Panc1 (cell line): ENCODE measurements at regions not wholly inside any gene's neighbourhood (a gene's known extent, or its start where the extent isn't known, plus 50 kb on each side); places are given as distances from the start of the nearest gene placed in this dataset.

ENCODE experiments used
- ATAC-seq: fragments of 200-7000 bp; cut with Tn5 transposase; 2 replicates; pipeline ENCODE4 v1.9.1; 2020; ENCODE audit warnings: mild to moderate bottlenecking, moderate library complexity
- BruUV-seq: library from RNA; stranded (reverse); fragments of 400-500 nt; replicated peaks from 2 replicates; lab custom pipeline; 2021; lab: Mats Ljungman, UMichigan
- CTCF ChIA-PET: fragments of 300-600 bp; sonication (Branson Sonifier 250); formaldehyde crosslinking; loops from one replicate; lab custom pipeline; 2022; ENCODE audit warnings: antibody characterized with exemption; lab: Charles Lee
- POLR2A ChIA-PET: fragments of 300-600 bp; sonication (Branson Sonifier 250); formaldehyde crosslinking; loops from one replicate; lab custom pipeline; 2022; ENCODE audit warnings: antibody characterized with exemption; lab: Charles Lee
- DNase-seq: peaks from one replicate; pipeline ENCODE4 v3.0.0-alpha.2; 2010; ENCODE audit warnings: low read depth, low spot score
- H3K27ac ChIP-seq: 2 replicates; pipeline ENCODE4 v1.5.1; 2011; ENCODE audit warnings: mild to moderate bottlenecking, low read length, inconsistent platforms
- H3K27me3 ChIP-seq: fragments of 200-500 bp; sonication (Bioruptor generic); 2 replicates; pipeline ENCODE4 v1.6.0; 2014; ENCODE audit warnings: low read length, inconsistent platforms; ENCODE audit not compliant: control insufficient read depth, insufficient read depth
- H3K36me3 ChIP-seq: fragments of 200-500 bp; sonication (Bioruptor generic); 2 replicates; pipeline ENCODE4 v1.5.1; 2014; ENCODE audit warnings: inconsistent platforms, mild to moderate bottlenecking, low read length, moderate library complexity; ENCODE audit not compliant: control insufficient read depth, insufficient read depth
- H3K4me1 ChIP-seq: 2 replicates; pipeline ENCODE4 v1.5.1; 2011; ENCODE audit warnings: inconsistent platforms, mild to moderate bottlenecking, low read length, moderate library complexity; ENCODE audit not compliant: control insufficient read depth, insufficient read depth
- H3K4me3 ChIP-seq, 2 experiments: 2 replicates each; pipeline ENCODE4 v1.5.1; 2011 to 2012; ENCODE audit warnings: low read depth in 2 of 2, low read length in 2 of 2, mild to moderate bottlenecking in 2 of 2, inconsistent platforms in 1 of 2, moderate library complexity in 1 of 2
- H3K9me3 ChIP-seq: fragments of 200-500 bp; sonication (Bioruptor generic); 2 replicates; pipeline ENCODE4 v1.5.1; 2014; ENCODE audit warnings: low read depth, mild to moderate bottlenecking, inconsistent platforms, low read length, moderate library complexity; ENCODE audit not compliant: control insufficient read depth, insufficient read depth
- POLR2AphosphoS5 ChIP-seq: IDR thresholded peaks from 2 replicates; pipeline ENCODE4 v1.6.1; 2012; ENCODE audit warnings: mild to moderate bottlenecking, low read depth, low read length, moderate library complexity
- SIN3A ChIP-seq: IDR thresholded peaks from 2 replicates; pipeline ENCODE4 v1.6.1; 2012; ENCODE audit warnings: low read depth, mild to moderate bottlenecking, low read length, moderate library complexity, borderline replicate concordance; ENCODE audit not compliant: insufficient read depth
- TCF7L2 ChIP-seq: IDR thresholded peaks from 2 replicates; pipeline ENCODE4 v1.6.1; 2011; ENCODE audit warnings: mild to moderate bottlenecking, low read depth, low read length, inconsistent platforms
- in situ Hi-C: cut with HindIII; loops from 2 replicates; pipeline ENCODE4 v1.10.0; 2016; ENCODE audit warnings: low sequenced_read_pairs, low pct_unique_long_range_greater_than_20kb
- intact Hi-C: fragments of 100-400 bp; cut with micrococcal nuclease; formaldehyde crosslinking; loops from one replicate; pipeline ENCODE4 v1.10.0; 2022; ENCODE audit not compliant: unreplicated experiment
- TF ChIP-seq, protein P1 (sequence below), 2 experiments: IDR thresholded peaks; 2 replicates each; pipeline ENCODE4 v1.6.1; 2011 to 2012; ENCODE audit warnings: low read depth in 2 of 2, control low read depth in 1 of 2, low read length in 1 of 2, mild to moderate bottlenecking in 1 of 2, moderate library complexity in 1 of 2; ENCODE audit not compliant: insufficient read depth in 1 of 2
- TF ChIP-seq, protein P2 (sequence below): fragments of 450-650 bp; IDR thresholded peaks from 2 replicates; pipeline ENCODE4 v1.5.1; 2017; ENCODE audit warnings: mild to moderate bottlenecking

DNA sequence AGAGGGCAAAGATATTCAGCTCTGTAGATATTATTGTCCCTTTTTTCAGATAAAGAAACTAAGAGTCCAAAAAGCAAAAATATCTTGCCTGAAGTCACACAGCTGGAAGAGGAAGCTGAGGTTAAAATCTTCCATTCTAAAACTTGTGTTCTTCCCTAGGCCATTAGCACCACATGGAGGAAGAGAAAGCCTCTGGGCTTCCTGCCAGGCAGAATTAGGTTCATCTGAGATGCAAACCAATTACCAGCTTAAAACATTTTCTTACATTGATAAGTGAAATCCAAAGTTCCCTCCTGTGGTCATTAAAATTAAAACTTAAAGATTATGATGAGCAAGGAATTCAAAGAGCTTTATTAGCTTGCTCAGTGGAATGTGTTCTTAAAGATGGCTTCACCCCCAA is 235.3 kb upstream of the SETMAR start:
- no peaks in the 10 kb centered on the region for H3K4me1 ChIP-seq
- in situ Hi-C loops (no loop called here), intact Hi-C loops (no loop called here)
- H3K36me3 ChIP-seq = no peaks in the 10 kb centered on the region
- TF ChIP-seq TCF7L2 = no peak
- no peak for TF ChIP-seq SIN3A
- TF ChIP-seq, protein P1, sequence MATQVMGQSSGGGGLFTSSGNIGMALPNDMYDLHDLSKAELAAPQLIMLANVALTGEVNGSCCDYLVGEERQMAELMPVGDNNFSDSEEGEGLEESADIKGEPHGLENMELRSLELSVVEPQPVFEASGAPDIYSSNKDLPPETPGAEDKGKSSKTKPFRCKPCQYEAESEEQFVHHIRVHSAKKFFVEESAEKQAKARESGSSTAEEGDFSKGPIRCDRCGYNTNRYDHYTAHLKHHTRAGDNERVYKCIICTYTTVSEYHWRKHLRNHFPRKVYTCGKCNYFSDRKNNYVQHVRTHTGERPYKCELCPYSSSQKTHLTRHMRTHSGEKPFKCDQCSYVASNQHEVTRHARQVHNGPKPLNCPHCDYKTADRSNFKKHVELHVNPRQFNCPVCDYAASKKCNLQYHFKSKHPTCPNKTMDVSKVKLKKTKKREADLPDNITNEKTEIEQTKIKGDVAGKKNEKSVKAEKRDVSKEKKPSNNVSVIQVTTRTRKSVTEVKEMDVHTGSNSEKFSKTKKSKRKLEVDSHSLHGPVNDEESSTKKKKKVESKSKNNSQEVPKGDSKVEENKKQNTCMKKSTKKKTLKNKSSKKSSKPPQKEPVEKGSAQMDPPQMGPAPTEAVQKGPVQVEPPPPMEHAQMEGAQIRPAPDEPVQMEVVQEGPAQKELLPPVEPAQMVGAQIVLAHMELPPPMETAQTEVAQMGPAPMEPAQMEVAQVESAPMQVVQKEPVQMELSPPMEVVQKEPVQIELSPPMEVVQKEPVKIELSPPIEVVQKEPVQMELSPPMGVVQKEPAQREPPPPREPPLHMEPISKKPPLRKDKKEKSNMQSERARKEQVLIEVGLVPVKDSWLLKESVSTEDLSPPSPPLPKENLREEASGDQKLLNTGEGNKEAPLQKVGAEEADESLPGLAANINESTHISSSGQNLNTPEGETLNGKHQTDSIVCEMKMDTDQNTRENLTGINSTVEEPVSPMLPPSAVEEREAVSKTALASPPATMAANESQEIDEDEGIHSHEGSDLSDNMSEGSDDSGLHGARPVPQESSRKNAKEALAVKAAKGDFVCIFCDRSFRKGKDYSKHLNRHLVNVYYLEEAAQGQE (IDR thresholded peaks at IDR 0.05; ENCODE audit: insufficient read depth in 1 of 2, low read depth in 2 of 2, low read length in 1 of 2) = no peak
- TF ChIP-seq, protein P2, sequence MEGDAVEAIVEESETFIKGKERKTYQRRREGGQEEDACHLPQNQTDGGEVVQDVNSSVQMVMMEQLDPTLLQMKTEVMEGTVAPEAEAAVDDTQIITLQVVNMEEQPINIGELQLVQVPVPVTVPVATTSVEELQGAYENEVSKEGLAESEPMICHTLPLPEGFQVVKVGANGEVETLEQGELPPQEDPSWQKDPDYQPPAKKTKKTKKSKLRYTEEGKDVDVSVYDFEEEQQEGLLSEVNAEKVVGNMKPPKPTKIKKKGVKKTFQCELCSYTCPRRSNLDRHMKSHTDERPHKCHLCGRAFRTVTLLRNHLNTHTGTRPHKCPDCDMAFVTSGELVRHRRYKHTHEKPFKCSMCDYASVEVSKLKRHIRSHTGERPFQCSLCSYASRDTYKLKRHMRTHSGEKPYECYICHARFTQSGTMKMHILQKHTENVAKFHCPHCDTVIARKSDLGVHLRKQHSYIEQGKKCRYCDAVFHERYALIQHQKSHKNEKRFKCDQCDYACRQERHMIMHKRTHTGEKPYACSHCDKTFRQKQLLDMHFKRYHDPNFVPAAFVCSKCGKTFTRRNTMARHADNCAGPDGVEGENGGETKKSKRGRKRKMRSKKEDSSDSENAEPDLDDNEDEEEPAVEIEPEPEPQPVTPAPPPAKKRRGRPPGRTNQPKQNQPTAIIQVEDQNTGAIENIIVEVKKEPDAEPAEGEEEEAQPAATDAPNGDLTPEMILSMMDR = no peak
- no peak for TF ChIP-seq POLR2AphosphoS5
- no peak overlapping the region for H3K27ac ChIP-seq
- H3K4me3 ChIP-seq = no peak overlapping the region
- ChIA-PET POLR2A (no interaction called here), CTCF (no interaction called here)
- BruUV-seq = no TSS peak
- DNase-seq (no peak), ATAC-seq (no peak)
- no peaks in the 10 kb centered on the region for H3K9me3 ChIP-seq
- no peaks in the 10 kb centered on the region for H3K27me3 ChIP-seq

DNA sequence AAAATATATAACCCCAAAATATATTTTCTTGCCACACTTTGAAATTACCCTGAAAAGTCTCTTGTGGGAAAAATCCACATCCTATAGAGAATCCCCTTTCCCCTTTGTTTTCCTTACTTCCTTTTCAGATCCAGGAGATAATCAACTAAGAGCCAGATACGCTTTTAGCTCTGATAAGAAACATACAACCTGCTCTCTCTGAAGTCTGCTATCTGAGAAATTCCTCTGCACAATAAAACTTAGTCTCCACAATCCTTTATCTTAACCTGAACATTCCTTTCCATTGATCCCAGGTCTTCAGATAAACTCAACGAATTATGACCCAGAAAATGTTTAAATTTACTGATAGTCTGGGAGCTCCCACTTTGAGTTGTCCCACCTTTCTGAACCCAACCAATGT is 233.4 kb upstream of the SETMAR start:
- no peak for ATAC-seq
- Histone ChIP-seq H3K4me3 (no peak overlapping the region), H3K4me1 (no peaks in the 10 kb centered on the region), H3K27me3 (no peaks in the 10 kb centered on the region), H3K36me3 (no peaks in the 10 kb centered on the region), H3K27ac (no peak overlapping the region), H3K9me3 (no peaks in the 10 kb centered on the region)
- DNase-seq = no peak
- BruUV-seq = no TSS peak
- in situ Hi-C loops (no loop called here), intact Hi-C loops (no loop called here)
- TF ChIP-seq, protein P2 = no peak
- TF ChIP-seq TCF7L2 (no peak), POLR2AphosphoS5 (no peak), SIN3A (no peak)
- TF ChIP-seq, protein P1 (IDR thresholded peaks at IDR 0.05; ENCODE audit: insufficient read depth in 1 of 2, low read depth in 2 of 2, low read length in 1 of 2) = no peak
- POLR2A ChIA-PET = no interaction called here
- CTCF ChIA-PET = no interaction called here
